Left lobe of liver (tissue), 2 donors: ENCODE measurements at regions not wholly inside any gene's neighbourhood (a gene's known extent, or its start where the extent isn't known, plus 50 kb on each side); places are given as distances from the start of the nearest gene placed in this dataset.
A peak's percentile ranks its signal among the peaks of the same experiment; 100 is the strongest.

Experiments
- ATAC-seq: fragments of 200-7000 bp; cut with Tn5 transposase; one replicate; pipeline ENCODE4 v1.9.1; 2020; ENCODE audit warnings: mild to moderate bottlenecking, moderate library complexity
- DNase-seq: peaks from one replicate; pipeline ENCODE4 v3.0.0-alpha.2; 2020; ENCODE audit warnings: low spot score
- donor health status: DM: no; HTN: no; CAD: no; lungs with moderate emphysema.
- donor health status: DM: no; HTN: yes; CAD: no.

DNA sequence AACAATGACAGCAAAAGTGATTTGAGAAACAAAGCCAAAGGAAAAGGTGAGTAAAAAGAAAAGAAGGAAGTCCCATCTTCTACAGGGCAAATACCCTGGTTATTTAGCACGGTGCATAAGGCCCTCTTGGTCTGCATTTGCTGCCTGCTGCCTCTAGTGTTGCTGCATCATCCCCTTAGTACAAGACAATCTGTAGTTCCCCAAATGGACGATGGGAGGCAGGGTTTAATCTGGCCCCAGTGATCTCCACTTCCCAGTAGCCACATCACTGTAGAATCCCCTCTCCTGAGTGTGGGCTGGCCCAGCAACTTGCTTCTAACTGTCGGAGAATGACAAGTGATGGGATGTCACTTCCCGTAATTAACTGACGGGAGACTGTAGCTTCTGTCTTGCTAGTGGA lies 85.1 kb downstream of the CTAGE1 start:
- no peak for DNase-seq
- ATAC-seq, result no peak

DNA sequence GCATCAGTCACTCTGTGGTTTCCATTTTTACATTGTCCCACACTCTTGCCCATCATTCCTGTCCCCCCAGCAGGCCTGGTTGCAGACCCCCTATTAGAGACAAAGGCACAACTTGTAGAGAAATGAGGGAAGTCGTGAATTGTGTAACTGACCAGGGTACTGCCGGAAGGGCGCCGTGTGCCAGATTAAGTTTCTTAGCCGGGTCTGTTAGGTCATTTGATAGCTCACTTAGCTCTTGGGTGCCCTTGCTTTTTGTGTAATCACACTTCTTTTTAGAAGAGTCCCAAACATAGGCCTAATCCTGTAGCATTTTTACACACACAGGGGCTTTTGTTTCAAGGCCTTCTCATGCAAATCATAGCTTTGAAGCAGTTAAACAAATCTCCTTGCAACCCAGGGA lies 87.2 kb downstream of the CTAGE1 start:
- ATAC-seq (no peak), DNase-seq (no peak)

DNA sequence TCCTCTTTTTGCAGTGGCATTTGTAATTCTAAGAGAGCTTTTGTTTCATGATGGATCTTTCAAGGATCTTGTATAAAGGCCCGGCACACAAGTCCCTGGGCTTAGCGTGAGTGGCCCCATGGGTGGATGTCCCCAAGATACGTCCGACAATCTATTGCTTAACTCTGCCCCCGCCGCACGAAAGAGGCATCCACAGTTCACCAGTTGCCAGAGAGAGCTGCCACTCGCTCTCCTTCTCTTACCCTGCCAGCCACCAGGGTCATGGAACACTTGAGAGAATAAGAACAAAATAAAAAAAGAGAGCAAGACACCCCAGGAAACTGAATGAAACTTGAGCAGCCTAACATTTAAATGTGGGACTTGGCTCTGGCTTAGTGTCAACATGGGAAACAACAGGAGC lies 92.3 kb downstream of the CTAGE1 start:
- DNase-seq, result no peak
- ATAC-seq, result no peak

DNA sequence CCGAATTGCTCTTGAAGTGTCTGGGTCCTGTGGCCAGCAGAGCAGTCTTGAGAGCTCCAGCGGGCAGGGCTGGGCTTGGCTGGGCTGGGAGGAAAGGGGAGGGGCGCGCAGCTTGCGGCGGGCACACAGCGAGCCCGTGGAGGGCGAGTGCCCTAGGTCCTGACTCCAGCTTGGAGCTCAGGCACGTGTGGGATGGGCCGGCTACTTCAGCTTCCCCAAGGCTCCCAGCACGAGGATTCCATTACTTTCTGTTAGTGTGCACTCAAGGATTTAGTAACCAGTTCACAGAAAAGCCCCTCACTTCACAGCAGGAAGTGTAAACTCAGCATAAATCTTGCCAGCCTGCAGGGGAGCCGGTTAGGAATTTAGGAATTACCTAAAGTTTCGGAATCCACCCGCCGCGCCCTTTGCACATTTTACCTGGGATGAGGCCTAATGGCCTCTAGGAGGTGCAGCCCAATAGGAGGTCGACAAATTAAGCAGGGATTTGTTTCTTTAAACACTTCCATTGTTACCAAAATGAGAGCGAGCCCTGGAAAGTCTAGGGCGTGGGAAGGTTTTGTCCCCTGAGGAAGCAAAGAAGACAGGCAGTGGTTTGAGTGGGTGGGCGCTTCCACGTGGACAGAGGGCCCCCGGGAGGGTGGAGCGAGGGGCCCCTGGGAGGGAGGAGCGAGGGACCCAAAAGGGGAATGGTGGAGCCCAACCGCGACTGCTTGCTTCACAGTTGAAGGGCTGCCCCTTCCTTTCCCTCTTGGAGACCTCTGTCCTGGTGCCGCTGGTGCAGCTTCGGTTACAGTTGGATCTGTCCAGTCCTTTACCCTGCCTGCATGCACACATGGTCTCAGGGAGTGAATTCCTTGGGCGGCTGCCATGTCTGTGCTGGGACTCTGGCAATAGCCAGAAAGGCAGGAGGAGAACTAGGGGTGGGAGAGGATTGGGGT lies 93.3 kb downstream of the CTAGE1 start:
- peak; percentile 84 for ATAC-seq
- DNase-seq, result no peak

DNA sequence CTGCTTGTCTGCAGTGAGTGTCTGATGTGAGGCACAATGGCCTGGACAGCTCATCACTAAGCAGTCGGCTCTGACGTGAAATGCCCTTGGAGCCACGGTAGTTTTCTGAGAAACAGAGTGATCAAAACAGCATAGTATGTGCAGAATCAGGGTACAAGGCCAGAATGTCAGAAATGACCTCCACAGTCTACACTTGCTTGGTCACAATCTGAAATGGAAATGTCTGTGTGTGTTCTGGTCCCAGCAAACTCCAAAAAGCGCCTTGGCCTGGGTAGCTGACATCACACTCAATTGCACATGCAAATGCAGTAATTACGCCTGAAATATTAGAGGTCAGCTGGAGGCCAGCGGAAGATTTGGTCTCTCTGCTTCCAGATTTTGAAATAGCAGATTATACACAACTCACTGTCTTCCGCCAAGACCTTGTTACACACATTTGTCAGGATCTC lies 95.4 kb downstream of the CTAGE1 start:
- DNase-seq (no peak), ATAC-seq (peak; percentile 21)

DNA sequence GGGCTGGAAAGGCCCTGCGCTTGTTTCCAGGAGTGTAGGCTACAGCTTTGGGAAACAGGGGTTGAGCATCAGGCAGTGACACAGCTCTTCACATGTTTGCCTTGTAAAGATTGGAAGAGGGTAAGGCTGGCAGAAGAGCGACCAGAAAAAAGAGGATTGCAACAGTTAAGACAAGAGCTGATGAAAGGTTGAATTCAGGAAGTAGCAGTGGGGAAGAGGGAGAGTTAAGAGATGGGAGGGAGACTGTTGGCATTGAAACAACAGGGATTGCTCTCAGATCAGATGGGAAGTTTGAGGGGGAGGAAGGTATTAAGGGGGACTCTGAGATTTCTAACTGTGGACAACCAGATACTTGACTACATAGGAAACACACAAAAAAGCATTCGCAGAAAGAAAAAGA lies 96.9 kb downstream of the CTAGE1 start:
- no peak for ATAC-seq

DNA sequence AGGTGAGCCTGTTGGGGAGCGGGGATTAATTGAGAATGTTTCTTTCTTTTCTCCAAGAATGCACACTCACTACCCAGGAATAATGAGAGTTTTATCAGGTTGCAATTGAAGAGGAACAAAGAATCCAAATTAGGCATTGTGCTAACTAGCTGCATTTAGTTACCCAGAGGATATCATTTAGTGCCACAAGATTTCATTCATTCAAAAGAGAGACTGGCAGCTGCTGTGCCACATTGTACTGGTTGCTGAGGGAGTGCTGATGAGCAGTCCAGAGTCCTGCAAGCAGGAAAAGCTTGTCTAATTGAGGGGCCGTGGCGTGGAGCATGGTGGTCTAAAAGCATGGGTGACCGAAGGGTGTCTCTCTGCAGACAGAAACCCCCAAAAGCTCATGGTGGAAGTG lies 97.6 kb downstream of the CTAGE1 start:
- no peak for ATAC-seq

More for the DNA sequence above, 96.9 kb downstream of the CTAGE1 start:
- no peak for DNase-seq

DNA sequence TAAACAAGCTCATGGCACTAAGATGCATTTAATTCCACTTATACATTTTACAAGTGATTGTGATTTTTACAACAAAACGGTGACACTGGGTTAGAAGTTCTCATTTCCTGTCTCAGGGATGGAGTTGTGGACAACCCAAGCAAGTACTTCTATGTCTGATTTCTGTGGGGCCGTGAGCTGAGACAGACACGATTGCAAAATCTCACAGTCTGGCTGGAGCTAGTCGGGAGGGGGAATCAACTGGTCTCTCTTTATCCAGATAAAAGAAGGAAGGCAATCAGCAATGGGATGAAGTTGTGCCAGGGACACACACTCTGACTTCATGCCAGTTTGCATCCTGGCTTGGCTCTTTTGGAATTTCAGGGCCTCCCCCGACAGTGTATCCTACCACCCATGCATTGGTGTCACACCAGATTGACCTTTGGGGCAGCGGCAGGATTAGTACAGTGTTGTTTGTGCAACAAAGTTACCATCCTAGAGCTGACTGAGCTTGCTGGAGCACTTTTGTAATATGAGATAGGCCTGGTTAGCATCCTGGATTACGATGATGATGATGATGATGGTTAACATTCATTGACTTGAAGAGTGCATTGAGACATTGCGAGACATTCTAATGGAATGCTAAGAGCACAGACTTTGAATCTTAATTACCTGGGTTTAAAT lies 98.8 kb downstream of the CTAGE1 start:
- DNase-seq, result no peak
- peak; percentile 74 for ATAC-seq

More for the DNA sequence above, 97.6 kb downstream of the CTAGE1 start:
- no peak for DNase-seq

DNA sequence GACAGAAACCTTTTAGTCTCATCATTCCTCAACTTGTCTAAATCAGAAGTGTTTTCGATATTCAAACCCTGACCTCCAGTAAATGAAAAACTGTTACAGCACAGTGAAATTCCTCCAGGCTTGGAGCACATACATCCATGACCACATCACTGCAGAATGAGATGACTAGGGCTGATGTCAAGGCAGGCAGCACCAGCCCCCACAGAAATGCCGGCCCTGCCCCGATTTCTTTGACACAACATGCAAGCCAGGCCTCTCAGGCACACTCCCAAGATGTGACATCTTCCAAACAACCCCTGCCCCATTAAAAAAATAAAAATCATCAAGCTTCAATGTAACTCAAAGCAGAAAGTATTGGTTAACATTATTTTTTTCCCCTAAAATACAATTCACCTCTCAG lies 103.3 kb downstream of the CTAGE1 start:
- no peak for DNase-seq
- no peak for ATAC-seq

DNA sequence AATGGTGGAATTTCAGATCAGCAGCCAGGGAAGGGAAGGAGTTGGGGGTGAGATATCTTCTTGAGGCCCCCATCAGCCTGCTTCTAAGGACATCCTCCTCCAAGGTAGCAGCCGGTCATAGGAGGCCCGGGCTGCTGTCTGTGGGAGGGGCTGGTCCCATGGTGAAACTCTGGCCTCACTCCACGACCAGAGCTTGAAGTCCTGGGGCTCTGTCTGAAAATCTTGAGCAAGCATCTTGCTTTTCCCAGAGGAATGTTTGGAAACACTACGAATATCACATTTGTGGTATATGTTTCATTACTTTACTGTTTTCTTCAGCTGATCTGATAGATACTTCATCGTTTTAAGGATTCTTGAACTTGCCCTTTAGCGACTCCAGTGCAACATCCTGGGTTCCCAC lies 103.7 kb downstream of the CTAGE1 start:
- no peak for ATAC-seq
- no peak for DNase-seq

DNA sequence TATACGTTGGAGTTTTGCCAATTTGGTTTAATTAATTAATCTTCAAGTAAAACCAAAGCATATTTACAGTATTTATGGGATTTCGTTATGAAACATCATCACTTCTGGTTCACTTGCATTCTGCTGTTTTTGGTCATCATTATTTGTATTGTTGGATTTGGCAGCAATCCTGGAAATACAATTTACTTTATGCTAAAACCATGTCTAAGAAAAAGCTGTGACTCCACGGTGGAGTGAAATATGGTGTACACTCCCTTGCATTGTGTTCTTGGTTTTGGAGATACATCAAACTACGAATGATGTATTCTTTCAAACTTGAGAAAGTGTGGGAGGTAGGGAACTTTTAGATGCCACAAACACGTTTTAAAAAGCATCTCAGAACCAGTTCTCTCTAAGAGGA lies 106.4 kb downstream of the CTAGE1 start:
- no peak for ATAC-seq
- no peak for DNase-seq

DNA sequence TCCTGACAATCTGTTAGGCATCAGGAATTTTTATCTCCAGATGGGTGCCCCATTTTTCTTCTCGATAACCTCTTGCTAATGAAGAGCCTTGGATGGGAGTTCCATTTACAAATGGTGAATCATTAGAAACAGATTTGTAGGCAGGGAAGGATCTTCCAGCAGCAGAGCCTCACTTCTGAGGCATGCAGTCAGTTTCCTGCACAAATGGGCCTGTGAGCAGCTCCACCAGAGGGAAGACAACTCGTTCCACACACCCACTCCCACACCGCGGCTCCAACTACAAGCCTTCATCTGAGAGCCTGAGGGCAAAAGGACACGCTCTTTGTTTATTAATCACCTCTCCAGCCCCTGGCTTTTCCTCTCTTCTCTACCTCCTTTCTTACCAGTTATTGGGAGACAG lies 108.5 kb downstream of the CTAGE1 start:
- DNase-seq (no peak), ATAC-seq (no peak)

DNA sequence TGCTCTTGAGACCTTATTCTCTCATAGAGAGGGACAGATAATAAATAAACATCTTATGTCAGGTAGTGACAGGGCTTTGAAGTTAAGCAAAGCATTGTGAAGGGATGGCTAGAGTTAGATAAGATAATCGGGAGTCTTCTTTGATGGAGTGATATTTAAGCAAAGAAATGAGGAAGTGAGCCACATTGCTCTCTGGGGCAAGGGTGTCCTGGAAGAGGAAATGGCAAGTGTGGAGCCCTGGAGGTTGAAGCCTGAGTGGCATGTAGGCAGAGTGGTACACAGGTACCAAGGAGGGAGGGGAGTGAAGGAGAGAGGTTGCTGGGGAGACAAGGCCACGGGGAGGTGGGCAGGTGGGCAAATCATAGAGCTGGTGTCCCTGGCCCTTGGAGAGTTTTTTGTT lies 110.2 kb downstream of the CTAGE1 start:
- DNase-seq, result no peak
- ATAC-seq, result no peak

DNA sequence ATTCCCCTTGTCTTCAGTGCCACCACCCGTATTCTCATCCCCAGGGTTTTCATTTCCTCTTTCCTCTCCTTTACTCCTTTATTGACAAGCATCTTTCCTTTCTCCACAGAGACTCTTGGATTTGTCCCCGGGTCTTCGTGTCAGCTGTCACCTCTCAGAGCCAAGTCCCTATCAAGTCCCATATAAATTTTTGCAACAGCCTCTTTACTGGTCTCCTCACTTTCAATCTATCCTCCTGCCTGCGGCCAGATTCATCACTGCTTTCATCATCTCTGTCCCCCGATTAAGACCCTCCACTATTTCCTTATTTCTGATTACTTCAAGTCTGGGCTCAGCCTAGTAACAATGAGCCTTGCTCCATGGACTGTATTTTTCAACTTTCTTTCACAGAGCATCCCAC lies 113.8 kb downstream of the CTAGE1 start:
- no peak for ATAC-seq
- no peak for DNase-seq

DNA sequence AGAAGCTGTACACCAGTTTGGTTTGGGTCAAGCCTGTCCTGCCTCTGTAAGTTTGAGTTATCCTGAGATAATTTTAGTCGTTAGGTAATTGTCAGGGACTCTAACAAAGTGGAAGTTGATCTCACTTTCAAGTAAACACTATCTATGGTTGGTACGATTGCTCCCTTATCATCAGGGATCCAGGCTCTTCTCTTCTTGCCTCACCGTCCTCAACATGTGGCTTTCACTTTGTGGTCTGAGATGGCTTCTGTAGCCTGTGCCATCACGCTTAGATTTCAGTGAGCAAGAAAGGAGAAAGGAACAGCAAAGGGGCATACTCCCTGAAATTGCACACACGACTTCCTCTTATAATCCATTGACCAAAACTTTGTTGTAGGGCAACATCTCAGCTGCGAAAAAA lies 115.6 kb downstream of the CTAGE1 start:
- no peak for DNase-seq

DNA sequence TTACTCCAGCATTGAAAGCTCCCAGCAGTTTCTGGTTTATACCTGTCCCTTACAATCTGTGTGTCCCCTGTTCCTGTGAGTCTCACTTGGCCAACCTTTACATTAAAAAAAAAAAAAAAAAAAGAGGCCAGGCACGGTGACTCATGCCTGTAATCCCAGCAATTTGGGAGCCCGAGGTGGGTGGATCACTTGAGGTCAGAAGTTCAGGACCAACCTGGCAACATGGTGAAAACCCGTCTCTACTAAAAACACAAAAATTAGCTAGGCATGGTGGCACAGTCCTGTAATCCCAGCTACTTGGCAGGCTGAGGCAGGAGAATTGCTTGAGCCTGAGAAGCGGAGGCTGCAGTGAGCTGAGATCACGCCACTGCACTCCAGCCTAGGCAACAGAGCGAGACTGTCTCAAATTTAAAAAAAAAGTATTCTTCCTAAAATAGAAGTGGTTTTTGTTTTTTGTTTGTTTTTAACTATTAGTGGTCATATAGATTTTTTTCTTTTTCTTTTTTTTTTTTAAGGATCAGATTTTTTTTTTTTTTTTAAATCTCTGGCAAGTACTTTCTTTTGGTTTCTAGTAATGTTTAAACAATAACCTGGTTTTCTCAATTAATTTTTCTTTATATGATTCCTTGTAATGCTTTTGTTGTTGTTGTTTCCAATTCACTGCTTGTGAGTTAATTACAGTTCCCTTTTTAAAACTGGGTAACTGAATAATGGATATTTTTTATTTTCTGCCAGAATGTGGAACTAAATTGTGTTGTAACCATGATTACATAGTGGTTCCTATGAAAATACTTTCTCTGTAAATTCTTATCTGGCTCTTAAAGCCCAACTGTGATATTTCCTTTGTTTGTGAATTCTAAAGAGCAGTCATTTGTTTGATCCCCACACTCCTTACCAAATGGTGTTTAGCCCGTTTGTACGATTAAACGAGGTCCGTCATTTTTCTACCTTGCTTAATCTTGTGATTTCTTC lies 116.8 kb downstream of the CTAGE1 start:
- DNase-seq, result no peak
- no peak for ATAC-seq

More for the DNA sequence above, 115.6 kb downstream of the CTAGE1 start:
- no peak for ATAC-seq

DNA sequence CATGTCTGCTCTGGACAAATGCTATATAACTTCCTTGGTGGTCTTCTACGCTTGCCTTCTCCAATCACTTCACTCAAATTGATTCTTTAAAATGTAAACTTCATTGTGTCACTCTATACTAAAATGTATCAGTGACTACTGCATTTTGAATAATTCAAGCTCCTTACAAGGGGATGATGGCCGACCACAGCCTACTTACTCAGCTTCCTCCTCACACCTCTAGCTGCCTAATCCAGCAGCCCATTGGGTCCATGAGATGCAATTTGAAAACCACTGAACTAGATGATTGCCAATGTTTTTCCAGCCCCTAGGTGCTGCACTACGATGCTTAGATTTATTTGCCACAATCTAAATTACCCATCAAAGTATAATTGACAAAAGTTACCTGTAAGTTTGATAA lies 120.7 kb downstream of the CTAGE1 start:
- ATAC-seq (no peak), DNase-seq (no peak)

DNA sequence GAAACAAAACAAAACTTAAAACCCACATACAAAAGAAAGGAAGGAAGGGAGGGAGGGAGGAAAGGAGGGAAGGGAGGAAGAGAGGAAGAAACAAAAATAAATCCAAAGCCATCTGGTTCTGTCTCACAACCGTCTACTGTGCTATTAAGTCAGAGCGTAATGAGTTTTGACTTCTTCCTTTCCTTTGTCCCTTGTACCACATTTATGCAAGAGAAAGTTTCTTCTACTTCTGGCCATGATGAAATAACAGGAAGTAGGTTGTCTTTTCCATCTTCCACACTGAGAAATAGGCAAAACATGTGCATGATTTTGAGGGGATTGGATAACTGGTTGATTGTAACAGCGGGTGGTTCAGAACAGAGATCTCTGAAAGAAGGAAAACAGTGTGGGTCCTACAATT lies 121.4 kb downstream of the CTAGE1 start:
- ATAC-seq (no peak), DNase-seq (no peak)

DNA sequence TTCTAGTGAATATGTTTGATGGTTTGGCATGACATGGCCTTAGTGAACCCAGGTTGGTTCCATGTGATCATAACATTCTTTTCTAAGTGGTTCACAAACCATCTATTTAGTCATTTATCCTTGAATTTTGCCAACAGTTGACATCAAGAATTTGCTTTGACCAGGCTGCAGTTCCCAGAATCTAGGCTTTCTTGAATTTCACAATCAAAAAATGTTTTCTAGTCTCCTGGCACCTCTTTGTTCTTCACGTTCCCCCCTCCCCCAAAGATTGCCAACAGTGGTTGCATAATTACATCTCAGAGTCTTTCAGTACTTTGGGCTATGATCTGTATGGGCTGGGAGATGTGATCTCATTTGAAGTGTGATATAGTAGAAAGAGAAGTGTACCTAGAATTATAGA lies 124.0 kb downstream of the GATA6 start:
- DNase-seq (no peak), ATAC-seq (no peak)

DNA sequence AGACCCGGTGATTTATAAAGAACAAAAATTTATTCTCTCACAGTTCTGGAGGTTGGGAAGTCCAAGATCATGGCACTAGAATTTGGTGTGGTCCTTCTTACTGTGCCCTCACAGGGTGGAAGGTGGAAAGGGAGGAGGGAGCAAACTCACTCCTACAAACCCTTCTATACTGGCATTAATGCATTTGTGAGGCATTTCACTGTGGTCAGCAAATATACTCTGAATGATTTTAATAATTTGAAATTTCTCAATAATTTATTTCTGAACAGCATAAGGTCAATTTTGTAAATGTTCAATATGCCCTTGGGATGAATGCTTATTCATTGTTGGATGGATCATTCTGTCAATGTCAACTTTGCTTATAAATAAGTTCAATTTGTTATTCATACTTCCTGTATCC lies 120.6 kb downstream of the GATA6 start:
- DNase-seq, result no peak
- no peak for ATAC-seq

DNA sequence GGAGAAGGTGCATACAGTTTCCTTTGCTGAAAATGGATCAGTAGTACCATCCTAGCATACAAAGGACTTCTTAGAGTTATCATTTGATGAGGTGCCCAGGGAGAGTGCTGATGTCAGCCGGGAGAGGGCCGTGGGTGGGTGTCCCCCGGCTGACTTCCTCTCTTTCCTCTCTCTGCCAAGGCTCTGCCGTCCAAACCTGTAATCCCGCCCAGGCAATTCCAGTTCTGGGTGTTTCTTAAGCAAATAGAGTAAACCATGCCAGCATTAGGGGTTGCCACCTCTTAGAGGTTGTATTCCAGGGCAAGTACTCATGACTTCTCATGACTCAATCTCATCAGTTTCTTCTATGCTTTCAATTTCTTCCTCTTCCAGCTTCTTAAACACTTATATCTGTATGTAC lies 117.2 kb downstream of the GATA6 start:
- ATAC-seq, result peak; percentile 94
- DNase-seq, result peak; percentile 73
